GM23338 (cell line): ENCODE measurements at regions not wholly inside any gene's neighbourhood (a gene's known extent, or its start where the extent isn't known, plus 50 kb on each side); places are given as distances from the start of the nearest gene placed in this dataset.

Experiments
- ATAC-seq: fragments of 200-7000 bp; cut with Tn5 transposase; 3 replicates; pipeline ENCODE4 v1.9.1; 2020
- DNase-seq: peaks from one replicate; pipeline ENCODE4 v3.0.0-alpha.2; 2015; ENCODE audit warnings: low spot score
- H2AFZ ChIP-seq: fragments of 200-600 bp; sonication (generic); 2 replicates; pipeline ENCODE4 v1.8.0; 2016; ENCODE audit warnings: antibody characterized with exemption, mild to moderate bottlenecking, moderate library complexity
- H3F3A ChIP-seq: fragments of 200-600 bp; sonication (generic); replicated peaks from 2 replicates; pipeline ENCODE4 v1.8.0; 2017; ENCODE audit warnings: antibody characterized with exemption, mixed run types, low read depth
- H3K27ac ChIP-seq: fragments of 200-600 bp; sonication (generic); 2 replicates; pipeline ENCODE4 v1.6.1; 2016; ENCODE audit warnings: low read depth
- H3K27me3 ChIP-seq: fragments of 200-600 bp; sonication (generic); 2 replicates; pipeline ENCODE4 v1.8.0; 2016; ENCODE audit warnings: mild to moderate bottlenecking, mixed run types, moderate library complexity; ENCODE audit not compliant: insufficient read depth
- H3K36me3 ChIP-seq: fragments of 200-600 bp; sonication (generic); 2 replicates; pipeline ENCODE4 v1.8.0; 2016; ENCODE audit warnings: mild to moderate bottlenecking; ENCODE audit not compliant: insufficient read depth
- H3K4me1 ChIP-seq: fragments of 200-600 bp; sonication (generic); 2 replicates; pipeline ENCODE4 v1.8.0; 2016; ENCODE audit warnings: mild to moderate bottlenecking, moderate library complexity; ENCODE audit not compliant: insufficient read depth
- H3K4me2 ChIP-seq: fragments of 200-600 bp; sonication (generic); 2 replicates; pipeline ENCODE4 v1.7.1; 2017; ENCODE audit warnings: mixed run types
- H3K4me3 ChIP-seq: fragments of 200-600 bp; sonication (generic); 2 replicates; pipeline ENCODE4 v1.6.1; 2016; ENCODE audit warnings: mixed run types
- H3K79me2 ChIP-seq: fragments of 200-600 bp; sonication (generic); replicated peaks from 2 replicates; pipeline ENCODE4 v1.8.0; 2017; ENCODE audit warnings: mild to moderate bottlenecking; ENCODE audit not compliant: insufficient read depth
- H3K9me2 ChIP-seq: fragments of 200-600 bp; sonication (generic); 2 replicates; pipeline ENCODE4 v1.8.0; 2017; ENCODE audit not compliant: insufficient read depth
- H4K20me1 ChIP-seq: fragments of 200-600 bp; sonication (generic); replicated peaks from 2 replicates; pipeline ENCODE4 v1.8.0; 2017; ENCODE audit warnings: mild to moderate bottlenecking; ENCODE audit not compliant: insufficient read depth
- H3K27ac Mint-ChIP-seq: 2 replicates; pipeline ENCODE4 v1.8.0; 2020; ENCODE audit warnings: inconsistent platforms, mild to moderate bottlenecking, moderate library complexity, mixed read lengths
- H3K27me3 Mint-ChIP-seq: 3 replicates; pipeline ENCODE4 v1.8.0; 2022; ENCODE audit warnings: low read depth, mild to moderate bottlenecking, moderate library complexity, mixed read lengths, inconsistent platforms; ENCODE audit not compliant: insufficient read depth, poor library complexity
- H3K36me3 Mint-ChIP-seq: 3 replicates; pipeline ENCODE4 v1.8.0; 2021; ENCODE audit warnings: low read depth, mild to moderate bottlenecking, inconsistent platforms, moderate library complexity, mixed read lengths
- H3K4me1 Mint-ChIP-seq: 3 replicates; pipeline ENCODE4 v1.8.0; 2020; ENCODE audit warnings: mild to moderate bottlenecking, inconsistent platforms, mixed read lengths
- H3K4me3 Mint-ChIP-seq: 3 replicates; pipeline ENCODE4 v1.8.0; 2021; ENCODE audit warnings: moderate library complexity, mild to moderate bottlenecking, inconsistent platforms, mixed read lengths
- H3K9me3 Mint-ChIP-seq: 3 replicates; pipeline ENCODE4 v1.8.0; 2020; ENCODE audit warnings: moderate library complexity, mild to moderate bottlenecking, inconsistent platforms, mixed read lengths
- CREB1 ChIP-seq: fragments of 250-450 bp; sonication (Bioruptor Pico); IDR thresholded peaks from 2 replicates; pipeline ENCODE4 v1.5.0; 2020; ENCODE audit warnings: low read depth, mild to moderate bottlenecking, moderate library complexity
- CTCF ChIP-seq, 2 experiments: fragments of 200-600 bp in 1 of 2; sonication (generic) in 1 of 2; conservative IDR thresholded peaks; 2 replicates each; pipeline versions ENCODE4 v1.5.1 to v1.6.1; 2016 to 2017; ENCODE audit warnings: antibody characterized with exemption in 2 of 2, low read depth in 2 of 2, mild to moderate bottlenecking in 2 of 2, moderate library complexity in 1 of 2
- ETS1 ChIP-seq: IDR thresholded peaks from 2 replicates; pipeline ENCODE4 v1.6.1; 2016; ENCODE audit warnings: antibody characterized with exemption
- EZH2 ChIP-seq: fragments of 200-600 bp; sonication (generic); IDR thresholded peaks from one replicate; pipeline ENCODE4 v1.8.0; 2017; ENCODE audit warnings: antibody characterized with exemption, mild to moderate bottlenecking, low read depth; ENCODE audit not compliant: unreplicated experiment
- EZH2phosphoT487 ChIP-seq: fragments of 200-600 bp; sonication (generic); IDR thresholded peaks from one replicate; pipeline ENCODE4 v1.8.1; 2018; ENCODE audit warnings: antibody characterized with exemption; ENCODE audit not compliant: unreplicated experiment
- JUNB ChIP-seq: IDR thresholded peaks from one replicate; pipeline ENCODE4 v1.6.1; 2016; ENCODE audit warnings: antibody characterized with exemption; ENCODE audit not compliant: unreplicated experiment
- NANOG ChIP-seq: IDR thresholded peaks from 2 replicates; pipeline ENCODE4 v1.6.1; 2016; ENCODE audit warnings: antibody characterized with exemption, borderline replicate concordance
- POLR2AphosphoS5 ChIP-seq: IDR thresholded peaks from 2 replicates; pipeline ENCODE4 v1.6.1; 2016; ENCODE audit warnings: antibody characterized with exemption, low read depth
- STAT1 ChIP-seq: IDR thresholded peaks from one replicate; pipeline ENCODE4 v1.6.1; 2016; ENCODE audit warnings: antibody characterized with exemption; ENCODE audit not compliant: unreplicated experiment
- ZNF114 ChIP-seq: fragments of 250-450 bp; sonication (Bioruptor Pico); IDR thresholded peaks from 2 replicates; pipeline ENCODE4 v1.5.0; 2020; ENCODE audit warnings: mild to moderate bottlenecking, moderate library complexity
- ZNF331 ChIP-seq: fragments of 250-450 bp; sonication (Bioruptor Pico); IDR thresholded peaks from 2 replicates; pipeline ENCODE4 v1.5.0; 2020; ENCODE audit warnings: low read depth, mild to moderate bottlenecking, moderate library complexity

GRCh38 chr3:164365242-164365641, 713.1 kb downstream of the SI start (continued):
- TF ChIP-seq ETS1 (no peak), CTCF (conservative IDR thresholded peaks at IDR 0.05; ENCODE audit: low read depth in 2 of 2) (no peak), EZH2 (no peak), JUNB (no peak), CREB1 (CRISPR knock-in tag) (no peak)

- Histone ChIP-seq H3K27ac (no peak overlapping the region), H3K4me1 (no peaks in the 10 kb centered on the region), H2AFZ (no peak overlapping the region), H4K20me1 (no peaks in the 10 kb centered on the region), H3K9me2 (no peaks in the 10 kb centered on the region), H3F3A (no peaks in the 10 kb centered on the region), H3K4me3 (no peak overlapping the region), H3K4me2 (no peak overlapping the region), H3K36me3 (no peaks in the 10 kb centered on the region), H3K79me2 (no peaks in the 10 kb centered on the region), H3K27me3 (no peaks in the 10 kb centered on the region)
- no peaks in the 10 kb centered on the region; the same call in 2 of the 3 replicates for H3K4me1 Mint-ChIP-seq
- H3K27ac Mint-ChIP-seq = 0 out of 2 replicates have a peak overlapping the region, but pooled peaks have one; percentile 33
- H3K4me3 Mint-ChIP-seq = no peak overlapping the region
- no peaks in the 10 kb centered on the region for H3K36me3 Mint-ChIP-seq
- DNase-seq (no peak), ATAC-seq (no peak)
- TF ChIP-seq STAT1 = no peak
- no peak for TF ChIP-seq NANOG
- TF ChIP-seq CREB1 (CRISPR knock-in tag) = no peak
- no peak for TF ChIP-seq EZH2phosphoT487
- no peak for TF ChIP-seq POLR2AphosphoS5
- H3K9me3 Mint-ChIP-seq = no peaks in the 10 kb centered on the region
- H3K27me3 Mint-ChIP-seq = peaks cover 1% of the 10 kb centered on the region
Measured at GRCh38 chr3:164364111-164364510, 714.2 kb downstream of the SI start.

- no peaks in the 10 kb centered on the region for H3K36me3 ChIP-seq
- Mint-ChIP-seq H3K27me3 (peaks cover 1% of the 10 kb centered on the region), H3K36me3 (no peaks in the 10 kb centered on the region), H3K4me3 (no peak overlapping the region), H3K9me3 (no peaks in the 10 kb centered on the region), H3K4me1 (peaks cover 5% of the 10 kb centered on the region; the same call in 2 of the 3 replicates), H3K27ac (no peak overlapping the region)
- H3K79me2 ChIP-seq = no peaks in the 10 kb centered on the region
- no peak overlapping the region for H3K27ac ChIP-seq
- no peaks in the 10 kb centered on the region for H3F3A ChIP-seq
- ATAC-seq (no peak), DNase-seq (no peak)
- H3K4me2 ChIP-seq = no peak overlapping the region
- H4K20me1 ChIP-seq = no peaks in the 10 kb centered on the region
- H3K9me2 ChIP-seq = no peaks in the 10 kb centered on the region
- no peaks in the 10 kb centered on the region for H3K27me3 ChIP-seq
- no peak overlapping the region for H3K4me3 ChIP-seq
- no peak overlapping the region for H2AFZ ChIP-seq
- 0 out of 2 replicates have a peak, but pooled peaks cover 7% of the 10 kb centered on the region for H3K4me1 ChIP-seq
- TF ChIP-seq CREB1 (CRISPR knock-in tag) = no peak
- TF ChIP-seq EZH2phosphoT487 = no peak
- no peak for TF ChIP-seq NANOG
- no peak for TF ChIP-seq ETS1
- TF ChIP-seq POLR2AphosphoS5 = no peak
- TF ChIP-seq ZNF114 (CRISPR knock-in tag) = no peak
- no peak for TF ChIP-seq EZH2
- TF ChIP-seq ZNF331 = no peak
Measured at GRCh38 chr3:164360738-164361406, 717.4 kb downstream of the SI start.
